Parathyroid adenoma (tissue), 2 donors: ENCODE measurements at regions not wholly inside any gene's neighbourhood (a gene's known extent, or its start where the extent isn't known, plus 50 kb on each side); places are given as distances from the start of the nearest gene placed in this dataset.

Experiments used
- H2AFZ ChIP-seq: fragments of 300-600 bp; sonication (generic); one replicate; pipeline ENCODE4 v1.7.0; 2017; ENCODE audit warnings: antibody characterized with exemption, mild to moderate bottlenecking
- H3K27ac ChIP-seq: fragments of 300-600 bp; sonication (generic); one replicate; pipeline ENCODE4 v1.7.0; 2017
- H3K27me3 ChIP-seq: fragments of 300-600 bp; sonication (generic); one replicate; pipeline ENCODE4 v1.7.0; 2017; ENCODE audit warnings: low read length; ENCODE audit not compliant: control insufficient read depth, insufficient read depth
- H3K36me3 ChIP-seq: fragments of 300-600 bp; sonication (generic); one replicate; pipeline ENCODE4 v1.7.0; 2017; ENCODE audit warnings: low read length; ENCODE audit not compliant: control insufficient read depth, insufficient read depth
- H3K4me1 ChIP-seq: fragments of 300-600 bp; sonication (generic); one replicate; pipeline ENCODE4 v1.7.0; 2017; ENCODE audit warnings: control low read depth
- H3K4me2 ChIP-seq: fragments of 300-600 bp; sonication (generic); one replicate; pipeline ENCODE4 v1.7.0; 2017; ENCODE audit warnings: low read length
- H3K4me3 ChIP-seq: fragments of 300-600 bp; sonication (generic); one replicate; pipeline ENCODE4 v1.7.0; 2017; ENCODE audit warnings: low read depth, low read length
- H3K79me2 ChIP-seq: fragments of 300-600 bp; sonication (generic); one replicate; pipeline ENCODE4 v1.7.0; 2017; ENCODE audit warnings: control low read depth
- H3K9ac ChIP-seq: fragments of 300-600 bp; sonication (generic); one replicate; pipeline ENCODE4 v1.7.0; 2017; ENCODE audit warnings: mild to moderate bottlenecking
- H3K9me3 ChIP-seq: fragments of 300-600 bp; sonication (generic); one replicate; pipeline ENCODE4 v1.7.0; 2017; ENCODE audit warnings: low read length; ENCODE audit not compliant: control insufficient read depth
- TF ChIP-seq, protein P1 (sequence below): fragments of 300-600 bp; sonication (generic); IDR thresholded peaks from one replicate; pipeline ENCODE4 v1.7.0; 2017; ENCODE audit warnings: antibody characterized with exemption, mild to moderate bottlenecking
- donor health status: primary hyperparathyroidism.

DNA sequence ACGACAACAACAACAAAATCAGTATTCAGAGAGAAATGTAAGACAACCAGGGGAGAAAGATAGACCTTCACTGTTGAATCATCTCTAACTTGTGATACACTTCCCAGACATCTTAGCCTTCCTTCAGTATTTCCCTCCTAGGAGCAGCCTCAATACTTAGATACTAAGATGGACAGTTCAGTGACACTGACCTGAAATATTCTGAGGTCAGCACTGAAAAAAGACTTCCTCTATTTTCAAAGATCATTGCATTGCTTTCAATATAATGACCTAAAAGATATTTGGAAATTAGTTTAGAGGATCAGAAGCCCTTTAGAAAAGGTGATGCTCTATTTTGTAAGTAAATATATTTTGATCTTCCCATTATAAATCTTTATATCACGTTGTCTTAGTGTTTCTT, 101.0 kb downstream of the MRPL39 start:
- Histone ChIP-seq H2AFZ (no peak overlapping the region), H3K79me2 (no peaks in the 10 kb centered on the region), H3K9ac (no peak overlapping the region), H3K4me1 (no peaks in the 10 kb centered on the region), H3K27me3 (no peaks in the 10 kb centered on the region), H3K27ac (no peak overlapping the region), H3K9me3 (no peaks in the 10 kb centered on the region), H3K36me3 (no peaks in the 10 kb centered on the region), H3K4me3 (no peak overlapping the region), H3K4me2 (no peak overlapping the region)
- TF ChIP-seq, protein P1, sequence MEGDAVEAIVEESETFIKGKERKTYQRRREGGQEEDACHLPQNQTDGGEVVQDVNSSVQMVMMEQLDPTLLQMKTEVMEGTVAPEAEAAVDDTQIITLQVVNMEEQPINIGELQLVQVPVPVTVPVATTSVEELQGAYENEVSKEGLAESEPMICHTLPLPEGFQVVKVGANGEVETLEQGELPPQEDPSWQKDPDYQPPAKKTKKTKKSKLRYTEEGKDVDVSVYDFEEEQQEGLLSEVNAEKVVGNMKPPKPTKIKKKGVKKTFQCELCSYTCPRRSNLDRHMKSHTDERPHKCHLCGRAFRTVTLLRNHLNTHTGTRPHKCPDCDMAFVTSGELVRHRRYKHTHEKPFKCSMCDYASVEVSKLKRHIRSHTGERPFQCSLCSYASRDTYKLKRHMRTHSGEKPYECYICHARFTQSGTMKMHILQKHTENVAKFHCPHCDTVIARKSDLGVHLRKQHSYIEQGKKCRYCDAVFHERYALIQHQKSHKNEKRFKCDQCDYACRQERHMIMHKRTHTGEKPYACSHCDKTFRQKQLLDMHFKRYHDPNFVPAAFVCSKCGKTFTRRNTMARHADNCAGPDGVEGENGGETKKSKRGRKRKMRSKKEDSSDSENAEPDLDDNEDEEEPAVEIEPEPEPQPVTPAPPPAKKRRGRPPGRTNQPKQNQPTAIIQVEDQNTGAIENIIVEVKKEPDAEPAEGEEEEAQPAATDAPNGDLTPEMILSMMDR, result no peak

DNA sequence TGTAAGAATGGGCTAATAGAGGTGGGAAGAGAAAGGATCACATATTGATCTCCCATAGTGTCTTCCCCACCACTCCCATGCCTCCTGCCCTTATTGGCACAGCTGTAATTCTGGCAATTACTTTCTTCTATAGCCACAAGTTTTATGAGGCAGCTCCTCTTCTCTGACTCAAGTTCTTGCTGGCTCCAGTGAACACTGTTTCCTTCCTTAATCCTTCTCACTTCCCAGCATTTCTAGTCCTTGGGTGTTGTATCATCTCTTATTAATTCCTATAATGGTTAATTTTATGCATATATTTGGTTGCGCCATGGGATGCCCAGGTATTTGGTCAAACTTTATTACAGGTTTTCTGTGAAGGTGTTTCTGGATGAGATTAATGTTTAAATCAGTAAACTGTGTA, 103.3 kb downstream of the MRPL39 start:
- Histone ChIP-seq H3K4me1 (no peaks in the 10 kb centered on the region), H3K79me2 (no peaks in the 10 kb centered on the region), H3K4me2 (no peak overlapping the region), H3K27ac (no peak overlapping the region), H3K27me3 (no peaks in the 10 kb centered on the region), H3K36me3 (no peaks in the 10 kb centered on the region), H3K9ac (no peak overlapping the region), H3K4me3 (no peak overlapping the region), H3K9me3 (no peaks in the 10 kb centered on the region), H2AFZ (no peak overlapping the region)
- TF ChIP-seq, protein P1, result no peak

- Histone ChIP-seq H3K27me3 (no peaks in the 10 kb centered on the region), H3K4me1 (no peaks in the 10 kb centered on the region), H2AFZ (no peak overlapping the region), H3K27ac (no peak overlapping the region), H3K79me2 (no peaks in the 10 kb centered on the region), H3K9me3 (no peaks in the 10 kb centered on the region), H3K9ac (no peak overlapping the region), H3K4me2 (no peak overlapping the region), H3K36me3 (no peaks in the 10 kb centered on the region), H3K4me3 (no peak overlapping the region)
- TF ChIP-seq, protein P1, result no peak
Observed at GRCh38 chr21:25501996-25502665, 105.2 kb downstream of the MRPL39 start.

- TF ChIP-seq, protein P1, result no peak
- H3K4me3 ChIP-seq, result no peak overlapping the region
- no peaks in the 10 kb centered on the region for H3K27me3 ChIP-seq
- H3K9ac ChIP-seq, result no peak overlapping the region
- H3K36me3 ChIP-seq, result no peaks in the 10 kb centered on the region
- no peak overlapping the region for H3K4me2 ChIP-seq
- H2AFZ ChIP-seq, result no peak overlapping the region
- no peaks in the 10 kb centered on the region for H3K79me2 ChIP-seq
- no peaks in the 10 kb centered on the region for H3K4me1 ChIP-seq
- H3K9me3 ChIP-seq, result no peaks in the 10 kb centered on the region
- H3K27ac ChIP-seq, result no peak overlapping the region
Observed at GRCh38 chr21:25501462-25501861, 105.8 kb downstream of the MRPL39 start.

- Histone ChIP-seq H3K36me3 (no peaks in the 10 kb centered on the region), H3K9me3 (no peaks in the 10 kb centered on the region), H3K4me1 (no peaks in the 10 kb centered on the region), H3K4me2 (no peak overlapping the region), H3K27ac (no peak overlapping the region), H3K9ac (no peak overlapping the region), H2AFZ (no peak overlapping the region), H3K4me3 (no peak overlapping the region), H3K27me3 (no peaks in the 10 kb centered on the region), H3K79me2 (no peaks in the 10 kb centered on the region)
- TF ChIP-seq, protein P1, result no peak
Observed at GRCh38 chr21:25500598-25500997, 106.7 kb downstream of the MRPL39 start.
